GM06990 (cell line): ENCODE measurements at regions not wholly inside any gene's neighbourhood (a gene's known extent, or its start where the extent isn't known, plus 50 kb on each side); places are given as distances from the start of the nearest gene placed in this dataset.

Source experiments
- DNase-seq: peaks from one replicate; pipeline ENCODE4 v3.0.0-alpha.2; 2011; ENCODE audit not compliant: insufficient read length; ENCODE audit errors: extremely low read depth
- H3K27me3 ChIP-seq: replicated peaks from 2 replicates; pipeline ENCODE4 v1.6.0; 2011; ENCODE audit warnings: low read length; ENCODE audit not compliant: control insufficient read depth, insufficient read depth
- H3K36me3 ChIP-seq: 2 replicates; pipeline ENCODE4 v1.5.1; 2011; ENCODE audit warnings: low read length; ENCODE audit not compliant: control insufficient read depth, insufficient read depth
- H3K4me3 ChIP-seq: replicated peaks from 2 replicates; pipeline ENCODE4 v1.5.1; 2011; ENCODE audit warnings: low read depth, mild to moderate bottlenecking, control low read depth, low read length
- CTCF ChIP-seq: IDR thresholded peaks from 2 replicates; pipeline ENCODE4 v1.5.1; 2011; ENCODE audit warnings: low read length, control low read depth, mild to moderate bottlenecking, inconsistent platforms; ENCODE audit not compliant: insufficient read depth, poor library complexity, severe bottlenecking

- Histone ChIP-seq H3K4me3 (no peak overlapping the region), H3K27me3 (no peaks in the 10 kb centered on the region), H3K36me3 (no peaks in the 10 kb centered on the region)
- no peak for TF ChIP-seq CTCF
- DNase-seq, result no peak
These were observed 310.6 kb upstream of the MANEA start for GRCh38 chr6:95266537-95267258.

GRCh38 chr6:95274686-95275235, 302.6 kb upstream of the MANEA start:
- Histone ChIP-seq H3K27me3 (no peaks in the 10 kb centered on the region), H3K4me3 (no peak overlapping the region), H3K36me3 (no peaks in the 10 kb centered on the region)
- TF ChIP-seq CTCF, result no peak
- DNase-seq, result no peak

- Histone ChIP-seq H3K36me3 (no peaks in the 10 kb centered on the region), H3K27me3 (no peaks in the 10 kb centered on the region), H3K4me3 (no peak overlapping the region)
- DNase-seq, result no peak
- TF ChIP-seq CTCF, result no peak
These were observed 297.7 kb upstream of the MANEA start for GRCh38 chr6:95279616-95280015.

- DNase-seq, result no peak
- no peaks in the 10 kb centered on the region for H3K27me3 ChIP-seq
- H3K36me3 ChIP-seq, result no peaks in the 10 kb centered on the region
- no peak overlapping the region for H3K4me3 ChIP-seq
- peak; percentile 57 for TF ChIP-seq CTCF
These were observed 296.6 kb upstream of the MANEA start for GRCh38 chr6:95280686-95281273.

GRCh38 chr6:95285881-95286280, 291.5 kb upstream of the MANEA start:
- TF ChIP-seq CTCF, result no peak
- Histone ChIP-seq H3K36me3 (no peaks in the 10 kb centered on the region), H3K4me3 (no peak overlapping the region), H3K27me3 (no peaks in the 10 kb centered on the region)
- DNase-seq, result no peak

GRCh38 chr6:95286874-95287273, 290.5 kb upstream of the MANEA start:
- Histone ChIP-seq H3K27me3 (no peaks in the 10 kb centered on the region), H3K36me3 (no peaks in the 10 kb centered on the region), H3K4me3 (no peak overlapping the region)
- no peak for TF ChIP-seq CTCF
- no peak for DNase-seq
